ENCODE measurements at regions not wholly inside any gene's neighbourhood (a gene's known extent, or its start where the extent isn't known, plus 50 kb on each side); places are given as distances from the start of the nearest gene placed in this dataset.

GRCh38 chr5:30209755-30210154, 983.7 kb upstream of the CDH6 start:
- POLR2A ChIA-PET = no interaction called here
- DNase-seq (ENCODE audit: extremely low spot score) = no peak

GRCh38 chr5:30197662-30198061, 995.8 kb upstream of the CDH6 start:
- TF ChIP-seq, protein P1, sequence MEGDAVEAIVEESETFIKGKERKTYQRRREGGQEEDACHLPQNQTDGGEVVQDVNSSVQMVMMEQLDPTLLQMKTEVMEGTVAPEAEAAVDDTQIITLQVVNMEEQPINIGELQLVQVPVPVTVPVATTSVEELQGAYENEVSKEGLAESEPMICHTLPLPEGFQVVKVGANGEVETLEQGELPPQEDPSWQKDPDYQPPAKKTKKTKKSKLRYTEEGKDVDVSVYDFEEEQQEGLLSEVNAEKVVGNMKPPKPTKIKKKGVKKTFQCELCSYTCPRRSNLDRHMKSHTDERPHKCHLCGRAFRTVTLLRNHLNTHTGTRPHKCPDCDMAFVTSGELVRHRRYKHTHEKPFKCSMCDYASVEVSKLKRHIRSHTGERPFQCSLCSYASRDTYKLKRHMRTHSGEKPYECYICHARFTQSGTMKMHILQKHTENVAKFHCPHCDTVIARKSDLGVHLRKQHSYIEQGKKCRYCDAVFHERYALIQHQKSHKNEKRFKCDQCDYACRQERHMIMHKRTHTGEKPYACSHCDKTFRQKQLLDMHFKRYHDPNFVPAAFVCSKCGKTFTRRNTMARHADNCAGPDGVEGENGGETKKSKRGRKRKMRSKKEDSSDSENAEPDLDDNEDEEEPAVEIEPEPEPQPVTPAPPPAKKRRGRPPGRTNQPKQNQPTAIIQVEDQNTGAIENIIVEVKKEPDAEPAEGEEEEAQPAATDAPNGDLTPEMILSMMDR (IDR thresholded peaks at IDR 0.05; ENCODE audit: control extremely low read depth, extremely low read depth, low read depth, missing control alignments) = no peak
- POLR2A ChIA-PET = no interaction called here
- DNase-seq (ENCODE audit: extremely low spot score) = no peak
- CTCF ChIA-PET = no interaction called here

More at GRCh38 chr5:30209755-30210154, 983.7 kb upstream of the CDH6 start:
- CTCF ChIA-PET = no interaction called here
- TF ChIP-seq, protein P1 (IDR thresholded peaks at IDR 0.05; ENCODE audit: control extremely low read depth, extremely low read depth, low read depth, missing control alignments) = no peak

DNA sequence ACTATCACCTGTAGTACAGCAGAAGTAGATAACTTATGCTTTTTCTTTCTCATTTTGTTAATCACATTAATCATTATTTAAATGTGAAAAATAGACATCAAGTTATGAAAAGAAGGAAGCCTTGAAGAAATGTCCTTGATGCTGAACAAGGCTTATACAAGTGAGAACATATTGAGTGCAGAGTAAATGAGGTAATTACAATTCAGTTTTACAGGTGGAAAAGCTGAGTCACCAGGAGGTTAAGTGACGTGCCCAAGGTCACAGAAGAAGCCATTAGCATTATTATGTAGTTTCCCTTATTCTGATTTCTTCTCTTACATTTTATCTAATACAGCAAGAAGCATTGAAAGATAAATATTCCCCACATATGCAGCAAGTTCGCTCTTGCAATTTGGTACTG, 998.5 kb upstream of the CDH6 start:
- DNase-seq (ENCODE audit: extremely low spot score) = no peak
- CTCF ChIA-PET = interaction anchor here (1.3 kb wide), 1 partner anchor 16 kb away, joined by 4 read pairs; no protein-coding TSS in a partner anchor
- TF ChIP-seq, protein P1 (IDR thresholded peaks at IDR 0.05; ENCODE audit: control extremely low read depth, extremely low read depth, low read depth, missing control alignments) = no peak
- POLR2A ChIA-PET = no interaction called here

- no peak for DNase-seq (ENCODE audit: extremely low spot score)
- CTCF ChIA-PET = interaction anchor here (1.3 kb wide), 1 partner anchor 15 kb away, joined by 4 read pairs; no protein-coding TSS in a partner anchor
- TF ChIP-seq, protein P1 (IDR thresholded peaks at IDR 0.05; ENCODE audit: control extremely low read depth, extremely low read depth, low read depth, missing control alignments) = no peak
- POLR2A ChIA-PET = no interaction called here
These were observed 998.9 kb upstream of the CDH6 start for GRCh38 chr5:30194595-30194994.

- ChIA-PET POLR2A (no interaction called here), CTCF (no interaction called here)
- no peak for DNase-seq (ENCODE audit: extremely low spot score)
- TF ChIP-seq, protein P1 (IDR thresholded peaks at IDR 0.05; ENCODE audit: control extremely low read depth, extremely low read depth, low read depth, missing control alignments) = no peak
These were observed 1009.7 kb upstream of the CDH6 start for GRCh38 chr5:30183795-30184194.

- TF ChIP-seq, protein P1 (IDR thresholded peaks at IDR 0.05; ENCODE audit: control extremely low read depth, extremely low read depth, low read depth, missing control alignments) = no peak
- no peak for DNase-seq (ENCODE audit: extremely low spot score)
- ChIA-PET POLR2A (no interaction called here), CTCF (no interaction called here)
These were observed 1037.3 kb upstream of the CDH6 start for GRCh38 chr5:30156156-30156555.

GRCh38 chr5:30152431-30152830, 1041.1 kb upstream of the CDH6 start:
- ChIA-PET CTCF (no interaction called here), POLR2A (no interaction called here)
- TF ChIP-seq, protein P1 (IDR thresholded peaks at IDR 0.05; ENCODE audit: control extremely low read depth, extremely low read depth, low read depth, missing control alignments) = no peak
- no peak for DNase-seq (ENCODE audit: extremely low spot score)

All from GM10248 (cell line).